Calu3 (cell line): ENCODE measurements at regions not wholly inside any gene's neighbourhood (a gene's known extent, or its start where the extent isn't known, plus 50 kb on each side); places are given as distances from the start of the nearest gene placed in this dataset.

ENCODE experiments used
- BruUV-seq: library from RNA; stranded (reverse); fragments of 400-500 nt; replicated peaks from 2 replicates; lab custom pipeline; 2021; lab: Mats Ljungman, UMichigan
- CTCF ChIA-PET: fragments of 300-600 bp; sonication (Branson Sonifier 250); formaldehyde crosslinking; loops from one replicate; lab custom pipeline; 2022; ENCODE audit warnings: antibody characterized with exemption; lab: Charles Lee
- DNase-seq: peaks from one replicate; pipeline ENCODE4 v3.0.0; 2022
- H3K27ac Mint-ChIP-seq: one replicate; pipeline ENCODE4 v1.8.0; 2022; ENCODE audit warnings: mixed read lengths; ENCODE audit not compliant: unreplicated experiment
- H3K27me3 Mint-ChIP-seq: one replicate; pipeline ENCODE4 v1.8.0; 2022; ENCODE audit warnings: mixed read lengths; ENCODE audit not compliant: unreplicated experiment
- H3K36me3 Mint-ChIP-seq: one replicate; pipeline ENCODE4 v1.8.0; 2022; ENCODE audit warnings: mild to moderate bottlenecking, moderate library complexity, mixed read lengths; ENCODE audit not compliant: insufficient read depth, unreplicated experiment
- H3K4me1 Mint-ChIP-seq: one replicate; pipeline ENCODE4 v1.8.0; 2022; ENCODE audit warnings: mild to moderate bottlenecking, low read depth, mixed read lengths; ENCODE audit not compliant: unreplicated experiment
- H3K4me3 Mint-ChIP-seq: one replicate; pipeline ENCODE4 v1.8.0; 2022; ENCODE audit warnings: mild to moderate bottlenecking, low read depth, moderate library complexity, mixed read lengths; ENCODE audit not compliant: unreplicated experiment
- H3K9me3 Mint-ChIP-seq: one replicate; pipeline ENCODE4 v1.8.0; 2022; ENCODE audit warnings: low read depth, mixed read lengths; ENCODE audit not compliant: unreplicated experiment
- intact Hi-C: fragments of 100-400 bp; cut with micrococcal nuclease; formaldehyde crosslinking; loops from one replicate; pipeline ENCODE4 v1.10.0; 2022; ENCODE audit not compliant: unreplicated experiment
- TF ChIP-seq, protein P1 (sequence below): fragments of 200-600 bp; IDR thresholded peaks from one replicate; pipeline ENCODE4 v1.8.0; 2022; ENCODE audit warnings: antibody characterized with exemption; ENCODE audit not compliant: unreplicated experiment

GRCh38 chr6:22638320-22638719 lies 69.0 kb downstream of the HDGFL1 start:
- H3K9me3 Mint-ChIP-seq = peaks cover 5% of the 10 kb centered on the region
- CTCF ChIA-PET = interaction anchor here (0.6 kb wide), 1 partner anchor 830 kb away, joined by 4 read pairs; no protein-coding TSS in a partner anchor
- BruUV-seq = no TSS peak
- H3K4me3 Mint-ChIP-seq = no peak overlapping the region
- intact Hi-C loops = no loop called here
- no peaks in the 10 kb centered on the region for H3K36me3 Mint-ChIP-seq
- no peak overlapping the region for H3K27ac Mint-ChIP-seq
- DNase-seq = no peak
- H3K27me3 Mint-ChIP-seq = no peaks in the 10 kb centered on the region
- H3K4me1 Mint-ChIP-seq = no peaks in the 10 kb centered on the region
- TF ChIP-seq, protein P1, sequence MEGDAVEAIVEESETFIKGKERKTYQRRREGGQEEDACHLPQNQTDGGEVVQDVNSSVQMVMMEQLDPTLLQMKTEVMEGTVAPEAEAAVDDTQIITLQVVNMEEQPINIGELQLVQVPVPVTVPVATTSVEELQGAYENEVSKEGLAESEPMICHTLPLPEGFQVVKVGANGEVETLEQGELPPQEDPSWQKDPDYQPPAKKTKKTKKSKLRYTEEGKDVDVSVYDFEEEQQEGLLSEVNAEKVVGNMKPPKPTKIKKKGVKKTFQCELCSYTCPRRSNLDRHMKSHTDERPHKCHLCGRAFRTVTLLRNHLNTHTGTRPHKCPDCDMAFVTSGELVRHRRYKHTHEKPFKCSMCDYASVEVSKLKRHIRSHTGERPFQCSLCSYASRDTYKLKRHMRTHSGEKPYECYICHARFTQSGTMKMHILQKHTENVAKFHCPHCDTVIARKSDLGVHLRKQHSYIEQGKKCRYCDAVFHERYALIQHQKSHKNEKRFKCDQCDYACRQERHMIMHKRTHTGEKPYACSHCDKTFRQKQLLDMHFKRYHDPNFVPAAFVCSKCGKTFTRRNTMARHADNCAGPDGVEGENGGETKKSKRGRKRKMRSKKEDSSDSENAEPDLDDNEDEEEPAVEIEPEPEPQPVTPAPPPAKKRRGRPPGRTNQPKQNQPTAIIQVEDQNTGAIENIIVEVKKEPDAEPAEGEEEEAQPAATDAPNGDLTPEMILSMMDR = no peak

- no peaks in the 10 kb centered on the region for H3K4me1 Mint-ChIP-seq
- CTCF ChIA-PET = interaction anchor here (0.9 to 1.7 kb wide), 3 partner anchors 10 to 15 kb away, joined by 3 to 4 read pairs (median 4); no protein-coding TSS in a partner anchor
- TF ChIP-seq, protein P1 = no peak
These were observed 72.9 kb downstream of the HDGFL1 start for GRCh38 chr6:22642254-22642653.

DNA sequence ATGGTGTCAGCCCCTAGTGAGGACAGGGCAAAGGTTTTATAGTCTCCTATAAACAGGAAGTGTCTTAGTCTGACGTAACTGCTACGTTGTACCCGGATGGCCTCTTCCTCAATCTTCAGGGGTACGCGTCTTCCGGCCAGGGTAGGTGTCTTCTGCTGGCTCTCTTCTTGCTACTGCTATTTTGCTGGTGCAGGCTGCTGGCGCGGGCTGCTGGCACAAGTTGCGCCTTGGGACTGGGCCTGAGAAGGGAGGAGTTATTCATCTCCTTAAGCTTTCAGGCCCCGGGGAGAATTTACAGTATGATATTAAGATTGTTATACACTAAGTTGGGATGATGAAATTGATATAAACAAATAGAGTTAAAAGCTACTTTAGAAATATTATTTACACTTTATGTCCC lies 74.4 kb downstream of the HDGFL1 start:
- BruUV-seq = no TSS peak
- Mint-ChIP-seq H3K27ac (no peak overlapping the region), H3K4me3 (no peak overlapping the region), H3K9me3 (no peaks in the 10 kb centered on the region), H3K36me3 (no peaks in the 10 kb centered on the region), H3K4me1 (no peaks in the 10 kb centered on the region), H3K27me3 (no peaks in the 10 kb centered on the region)
- TF ChIP-seq, protein P1 = no peak
- no peak for DNase-seq
- CTCF ChIA-PET = no interaction called here
- intact Hi-C loops = no loop called here

More at GRCh38 chr6:22642254-22642653, 72.9 kb downstream of the HDGFL1 start:
- no TSS peak for BruUV-seq
- no peak overlapping the region for H3K27ac Mint-ChIP-seq
- no peaks in the 10 kb centered on the region for H3K36me3 Mint-ChIP-seq
- no peak overlapping the region for H3K4me3 Mint-ChIP-seq
- intact Hi-C loops = no loop called here
- no peaks in the 10 kb centered on the region for H3K27me3 Mint-ChIP-seq
- H3K9me3 Mint-ChIP-seq = no peaks in the 10 kb centered on the region
- DNase-seq = no peak

GRCh38 chr6:22647719-22648118 lies 78.4 kb downstream of the HDGFL1 start:
- Mint-ChIP-seq H3K27ac (no peak overlapping the region), H3K27me3 (no peaks in the 10 kb centered on the region), H3K4me1 (no peaks in the 10 kb centered on the region), H3K9me3 (no peaks in the 10 kb centered on the region), H3K4me3 (no peak overlapping the region), H3K36me3 (no peaks in the 10 kb centered on the region)
- no TSS peak for BruUV-seq
- no peak for DNase-seq
- CTCF ChIA-PET = interaction anchor here (0.7 to 2.0 kb wide), 2 partner anchors 11 to 147 kb away, joined by 3 to 5 read pairs; no protein-coding TSS in a partner anchor
- TF ChIP-seq, protein P1 = no peak
- intact Hi-C loops = no loop called here
